ENCODE measurements at regions not wholly inside any gene's neighbourhood (a gene's known extent, or its start where the extent isn't known, plus 50 kb on each side); places are given as distances from the start of the nearest gene placed in this dataset.

DNA sequence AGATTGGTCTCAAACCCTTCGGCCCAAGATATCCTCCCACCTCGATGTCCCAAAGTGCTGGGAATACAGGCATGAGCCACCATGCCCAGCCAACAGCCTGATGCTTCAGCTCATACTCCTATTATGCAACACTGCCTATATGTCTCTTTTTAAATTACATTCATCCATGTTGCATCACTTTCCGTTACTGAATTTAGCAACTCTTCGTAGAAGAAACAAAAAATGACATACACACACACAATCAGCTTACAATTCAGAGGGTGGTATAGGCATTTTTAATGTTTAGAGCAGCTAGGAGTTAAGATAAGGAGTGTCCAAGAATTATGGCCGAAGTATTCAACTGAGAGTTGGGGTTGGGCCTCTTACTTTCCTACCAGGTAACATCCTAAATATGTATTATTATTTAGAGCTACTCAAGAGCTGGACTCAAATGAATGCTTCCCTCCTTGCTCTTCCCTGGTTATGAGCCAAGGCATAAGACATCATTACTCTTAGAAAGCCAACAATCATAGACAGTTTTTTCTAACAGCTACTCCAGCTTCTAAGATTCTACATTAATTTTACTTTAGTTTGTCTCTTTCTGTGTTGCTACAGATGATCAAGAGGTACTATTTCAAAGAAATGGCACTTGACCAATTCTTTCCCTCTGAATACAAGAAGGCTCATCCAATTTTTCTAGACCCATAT lies 62.0 kb upstream of the BMP5 start:
- TF ChIP-seq, protein P1, sequence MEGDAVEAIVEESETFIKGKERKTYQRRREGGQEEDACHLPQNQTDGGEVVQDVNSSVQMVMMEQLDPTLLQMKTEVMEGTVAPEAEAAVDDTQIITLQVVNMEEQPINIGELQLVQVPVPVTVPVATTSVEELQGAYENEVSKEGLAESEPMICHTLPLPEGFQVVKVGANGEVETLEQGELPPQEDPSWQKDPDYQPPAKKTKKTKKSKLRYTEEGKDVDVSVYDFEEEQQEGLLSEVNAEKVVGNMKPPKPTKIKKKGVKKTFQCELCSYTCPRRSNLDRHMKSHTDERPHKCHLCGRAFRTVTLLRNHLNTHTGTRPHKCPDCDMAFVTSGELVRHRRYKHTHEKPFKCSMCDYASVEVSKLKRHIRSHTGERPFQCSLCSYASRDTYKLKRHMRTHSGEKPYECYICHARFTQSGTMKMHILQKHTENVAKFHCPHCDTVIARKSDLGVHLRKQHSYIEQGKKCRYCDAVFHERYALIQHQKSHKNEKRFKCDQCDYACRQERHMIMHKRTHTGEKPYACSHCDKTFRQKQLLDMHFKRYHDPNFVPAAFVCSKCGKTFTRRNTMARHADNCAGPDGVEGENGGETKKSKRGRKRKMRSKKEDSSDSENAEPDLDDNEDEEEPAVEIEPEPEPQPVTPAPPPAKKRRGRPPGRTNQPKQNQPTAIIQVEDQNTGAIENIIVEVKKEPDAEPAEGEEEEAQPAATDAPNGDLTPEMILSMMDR (IDR thresholded peaks at IDR 0.05), result no peak
- no peak for TF ChIP-seq POLR2A (IDR thresholded peaks at IDR 0.05)

All from Peyer's patch (tissue), 4 donors.